Activated CD8-positive, alpha-beta memory T cell treated with anti-CD3 and anti-CD28 coated beads for 1 hour (primary cell): ENCODE measurements at regions not wholly inside any gene's neighbourhood (a gene's known extent, or its start where the extent isn't known, plus 50 kb on each side); places are given as distances from the start of the nearest gene placed in this dataset.

Experiments
- DNase-seq, 2 donors: peaks; one replicate each; pipeline ENCODE4 v3.0.0-alpha.2; 2020; ENCODE audit warnings: low read depth in 1 of 2; ENCODE audit errors: extremely low read depth in 1 of 2

- no peak for DNase-seq
Observed at GRCh38 chr6:139568151-139568955, 193.9 kb upstream of the CITED2 start.

DNA sequence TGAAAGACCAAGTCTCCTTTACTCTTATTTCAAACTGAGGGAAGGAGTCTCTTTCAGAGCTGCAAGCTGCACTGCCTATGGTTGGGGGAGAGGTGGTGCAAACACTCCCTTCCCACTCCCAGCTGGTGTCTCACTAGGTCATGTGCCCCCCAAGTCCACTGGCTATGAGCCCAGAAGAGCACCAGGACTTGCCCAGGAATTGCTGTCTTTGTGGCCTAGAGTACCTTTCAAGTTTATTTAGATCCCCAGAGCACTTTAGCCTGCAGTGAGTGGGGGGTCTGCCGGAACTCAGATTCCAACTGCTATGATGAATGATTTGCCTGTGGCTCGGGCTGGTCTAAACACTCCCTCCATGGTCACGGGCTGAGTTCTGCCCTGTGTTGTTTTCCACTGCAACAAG is 192.6 kb upstream of the CITED2 start:
- no peak for DNase-seq

DNA sequence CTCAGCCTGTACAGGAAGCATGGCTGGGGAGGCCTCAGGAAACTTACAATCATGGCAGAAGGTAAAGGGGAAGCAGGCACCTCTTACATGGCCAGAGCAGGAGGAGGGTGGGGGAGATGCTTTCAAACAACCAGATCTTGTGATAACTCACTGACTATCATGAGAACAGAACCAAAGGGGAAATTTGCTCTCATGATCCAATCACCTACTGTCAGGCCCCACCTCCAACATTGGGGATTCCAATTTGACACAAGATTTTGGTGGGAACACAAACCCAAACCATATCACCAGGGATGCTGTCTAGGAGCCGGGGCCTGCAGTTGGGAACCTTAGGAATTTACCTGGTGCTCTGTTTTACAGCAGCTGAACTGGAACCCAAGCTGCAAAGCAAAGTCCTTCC is 191.1 kb upstream of the CITED2 start:
- no peak for DNase-seq

DNA sequence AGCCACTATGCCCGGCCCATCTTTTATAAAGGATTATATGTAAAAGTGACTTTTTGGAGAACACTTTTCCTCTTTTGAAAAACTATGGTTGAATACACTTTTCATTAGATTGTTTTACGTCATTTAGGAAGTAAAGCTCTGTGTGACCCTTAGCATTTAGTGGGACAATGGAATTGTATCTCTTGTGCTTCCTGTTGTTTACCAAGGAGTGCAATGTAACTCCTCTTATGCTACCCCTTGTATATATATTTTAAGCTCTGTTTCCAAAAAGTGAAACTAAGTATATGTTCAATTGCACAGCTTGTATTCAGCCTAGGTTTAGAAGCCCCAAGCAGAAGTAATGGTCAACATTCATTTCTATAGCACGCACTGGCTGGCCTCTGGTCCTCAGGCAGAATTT is 183.1 kb upstream of the CITED2 start:
- no peak for DNase-seq

DNA sequence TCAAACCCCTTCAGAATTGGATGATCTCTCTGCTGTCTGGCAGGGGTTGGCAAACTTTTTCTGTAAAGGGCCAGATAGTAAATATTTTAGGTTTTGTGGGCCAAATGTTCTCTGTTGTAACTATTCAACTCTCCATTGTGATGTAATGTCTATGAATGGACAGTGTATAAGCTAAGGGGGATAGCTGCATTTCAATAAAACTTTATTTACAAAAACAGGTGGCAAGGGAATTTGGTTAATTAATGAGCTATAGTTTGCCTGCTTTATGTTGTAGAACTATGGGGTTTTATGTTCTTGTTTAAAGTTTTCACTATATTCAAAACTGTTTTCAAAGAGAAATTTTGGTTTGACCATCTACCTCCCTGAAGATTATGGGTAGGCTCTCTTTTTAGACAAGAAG is 182.1 kb upstream of the CITED2 start:
- DNase-seq: no peak

DNA sequence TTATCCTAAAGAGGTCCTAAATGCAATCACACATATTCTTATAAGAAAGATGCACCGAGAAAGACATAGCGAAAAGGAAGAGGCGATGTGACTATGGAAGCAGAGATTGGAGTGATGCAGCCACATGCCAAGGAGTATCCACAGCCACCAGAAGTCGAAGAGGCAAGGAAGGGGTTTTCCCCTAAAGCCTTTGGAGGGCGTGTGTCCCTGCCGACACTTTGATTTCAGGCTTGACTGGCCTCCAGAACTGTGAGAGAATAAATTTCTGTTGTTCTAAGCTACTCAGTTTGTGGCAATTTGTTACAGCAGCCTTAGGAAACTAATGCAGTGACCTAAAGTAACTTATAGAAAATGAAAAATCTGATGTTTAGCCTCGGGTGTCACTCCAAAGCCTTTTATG is 179.5 kb upstream of the CITED2 start:
- DNase-seq: no peak

DNA sequence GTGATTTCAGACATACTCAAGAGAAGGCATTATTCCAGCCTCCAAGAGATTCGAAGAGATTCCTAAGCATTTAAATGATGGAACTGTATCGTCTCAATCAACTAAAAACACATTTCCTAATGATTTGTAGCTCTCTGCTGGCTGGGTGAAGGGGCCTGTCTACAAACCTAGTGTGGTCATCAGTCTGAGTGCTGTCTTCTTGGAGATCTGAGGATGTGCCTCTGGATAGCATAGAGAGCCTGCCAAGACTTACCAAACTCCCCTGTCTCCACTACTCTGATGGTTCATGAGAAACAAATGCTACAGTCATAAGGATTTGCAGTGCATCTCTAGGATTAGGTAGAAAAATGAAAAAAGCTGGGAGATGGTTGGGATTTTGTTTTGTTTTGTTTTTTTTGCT is 176.9 kb upstream of the CITED2 start:
- DNase-seq: no peak

DNA sequence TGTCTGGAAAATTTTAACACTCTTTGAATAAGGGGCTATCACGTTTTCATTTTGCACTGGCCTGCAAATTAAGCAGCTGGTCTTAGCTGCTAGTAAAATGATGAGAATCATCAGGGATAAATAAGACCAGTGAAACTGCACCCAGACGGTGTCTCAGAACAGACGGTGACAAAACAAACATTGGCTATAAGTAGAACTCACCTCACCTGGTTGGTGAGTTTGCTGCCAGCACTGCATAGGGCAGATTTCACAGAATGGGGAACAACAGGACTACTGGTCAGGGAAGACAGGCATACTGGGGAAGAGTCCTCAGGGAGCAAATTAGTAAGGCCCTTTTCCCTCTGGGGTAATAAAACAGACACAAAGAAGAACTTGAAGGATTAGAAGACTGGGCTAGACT is 175.9 kb upstream of the CITED2 start:
- DNase-seq: no peak

- no peak for DNase-seq
Observed at GRCh38 chr6:139549561-139550070, 175.2 kb upstream of the CITED2 start.

DNA sequence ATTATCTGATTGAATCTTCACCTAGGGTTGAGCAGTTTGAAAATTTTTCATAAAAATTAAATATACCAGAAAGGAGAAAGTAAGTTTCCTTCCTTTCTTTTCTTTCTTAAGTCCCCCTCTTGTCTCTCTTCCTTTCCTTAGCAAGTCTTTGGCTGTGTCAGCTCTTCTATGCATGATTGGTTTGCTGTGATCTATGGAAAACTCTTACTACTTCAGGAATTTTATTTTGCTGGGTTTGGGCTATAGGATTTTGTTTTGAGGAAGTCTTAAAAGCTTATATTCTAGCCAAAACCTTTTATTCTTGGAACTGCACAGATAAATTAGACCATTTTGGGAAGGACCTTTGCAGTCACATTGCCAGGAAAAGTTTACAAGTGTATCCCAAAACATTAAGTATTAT is 173.4 kb upstream of the CITED2 start:
- DNase-seq: no peak

- no peak for DNase-seq
Observed at GRCh38 chr6:139547122-139547776, 172.8 kb upstream of the CITED2 start.

GRCh38 chr6:139546106-139546472 is 171.6 kb upstream of the CITED2 start:
- DNase-seq: no peak

DNA sequence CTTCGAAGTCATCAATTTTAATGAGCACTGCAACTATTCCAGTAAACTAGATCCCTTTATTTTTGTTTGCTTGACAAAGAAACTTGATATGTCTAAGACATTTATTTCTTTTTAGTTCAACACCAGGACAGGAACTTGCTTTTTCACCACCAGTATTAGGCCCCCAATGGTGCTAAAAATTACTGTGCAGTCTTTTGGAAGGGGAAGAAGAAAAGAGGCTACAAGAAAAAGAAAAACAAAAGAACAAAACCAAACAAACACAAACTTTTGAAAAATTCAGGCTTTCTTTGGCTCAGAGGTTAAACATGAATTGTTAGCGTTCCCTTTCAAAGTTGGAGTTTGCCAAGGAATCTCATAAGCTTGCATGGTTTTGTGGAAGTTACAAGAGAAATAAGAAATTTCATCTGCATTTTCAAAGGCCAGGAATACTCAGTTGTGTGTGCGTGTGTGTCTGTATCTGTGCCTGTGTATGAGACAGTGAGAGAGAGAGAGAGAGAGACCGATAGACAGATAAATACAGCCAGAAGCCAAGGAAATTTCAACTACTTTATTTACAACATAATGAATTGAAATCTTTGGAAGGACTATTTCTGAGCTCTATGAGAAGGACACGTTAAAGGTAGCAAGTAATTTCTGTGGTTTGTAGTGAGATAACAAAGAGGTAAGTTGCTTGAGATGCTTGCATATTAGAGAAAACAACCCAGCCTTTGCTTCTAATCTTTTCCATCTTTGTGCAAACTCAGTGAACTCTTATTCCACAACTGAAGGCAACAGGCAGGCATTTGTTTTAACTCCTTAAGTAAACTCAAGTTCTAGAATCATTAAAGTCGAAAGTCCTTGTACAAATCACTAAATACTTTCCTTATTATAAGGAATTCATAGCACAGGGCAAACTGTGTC is 171.0 kb upstream of the CITED2 start:
- DNase-seq: no peak

DNA sequence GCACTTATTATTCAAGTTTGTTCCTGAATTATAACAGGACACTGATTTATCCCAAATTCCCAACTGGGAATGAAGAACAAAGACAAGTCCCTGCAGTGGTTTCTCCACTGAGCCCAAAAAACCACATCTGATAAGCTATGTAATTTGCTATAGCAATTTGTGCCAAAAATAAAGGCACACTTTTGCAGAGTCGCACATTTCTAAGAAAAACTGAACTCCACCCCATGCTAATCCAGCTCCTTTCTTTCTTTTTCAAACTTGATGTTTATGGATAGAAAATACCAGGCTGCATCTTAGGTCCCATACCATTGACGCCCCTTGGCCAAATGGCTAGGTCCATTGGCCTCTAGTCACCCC is 170.2 kb upstream of the CITED2 start:
- DNase-seq: no peak

DNA sequence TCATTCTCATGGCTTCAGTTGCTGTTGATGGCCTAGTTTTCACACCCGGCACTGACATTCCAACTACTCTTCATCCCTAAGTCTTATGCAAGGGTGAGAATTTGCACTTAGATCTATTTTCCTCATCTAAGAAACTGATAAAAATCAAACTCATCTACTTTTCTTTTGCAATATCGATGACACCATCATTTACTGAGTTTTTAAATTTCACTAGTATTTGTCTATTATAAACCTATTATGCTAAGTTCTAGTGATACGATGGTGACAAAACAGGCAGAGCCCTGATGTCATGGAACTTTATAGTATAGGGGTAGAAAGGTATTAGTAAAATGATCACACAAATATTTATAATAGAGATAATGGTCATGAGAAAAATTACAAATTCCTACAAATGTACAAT is 167.9 kb upstream of the CITED2 start:
- no peak for DNase-seq

DNA sequence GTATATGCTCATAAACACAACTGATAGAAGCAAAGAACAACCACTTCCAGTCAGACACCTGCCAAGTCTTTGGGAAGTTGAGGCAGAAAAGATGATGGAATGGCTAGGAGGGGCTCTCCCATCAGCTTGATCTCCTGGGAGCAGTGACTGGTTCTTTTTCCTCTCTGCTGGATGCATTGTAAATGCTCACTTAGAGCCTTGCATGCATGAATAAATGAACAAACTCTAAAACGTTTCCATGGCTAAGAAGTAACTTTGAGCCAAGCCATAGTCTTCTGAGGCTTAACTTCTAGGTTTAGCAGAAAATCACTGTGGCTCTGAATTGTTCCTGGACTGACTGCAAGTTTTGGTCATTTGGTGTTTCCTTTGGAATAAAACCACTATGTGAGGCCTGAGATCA is 166.4 kb upstream of the CITED2 start:
- no peak for DNase-seq

- peak in 1 of 2 donors; percentile 10 for DNase-seq
Observed at GRCh38 chr6:139540276-139540675, 165.8 kb upstream of the CITED2 start.

DNA sequence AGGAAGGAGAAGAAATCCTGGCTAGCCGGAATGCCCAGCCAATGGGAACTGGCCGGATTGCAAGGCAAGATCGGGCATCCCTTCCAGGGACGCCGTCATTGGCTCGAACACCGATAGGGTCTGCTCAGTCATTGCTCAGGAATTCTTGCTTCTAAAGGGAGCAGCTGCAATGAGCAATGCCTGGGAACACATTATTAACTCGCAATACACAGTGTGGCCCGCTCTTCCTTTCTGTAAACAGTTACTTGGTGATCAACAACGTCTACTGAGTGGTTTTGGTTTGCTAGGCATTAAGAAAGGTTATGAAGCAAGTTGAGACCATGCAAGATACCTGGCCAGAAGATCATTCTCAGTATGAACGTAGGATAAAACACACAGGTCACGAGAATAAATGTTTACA is 165.4 kb upstream of the CITED2 start:
- DNase-seq: no peak

GRCh38 chr6:139538366-139538765 is 163.9 kb upstream of the CITED2 start:
- no peak for DNase-seq

DNA sequence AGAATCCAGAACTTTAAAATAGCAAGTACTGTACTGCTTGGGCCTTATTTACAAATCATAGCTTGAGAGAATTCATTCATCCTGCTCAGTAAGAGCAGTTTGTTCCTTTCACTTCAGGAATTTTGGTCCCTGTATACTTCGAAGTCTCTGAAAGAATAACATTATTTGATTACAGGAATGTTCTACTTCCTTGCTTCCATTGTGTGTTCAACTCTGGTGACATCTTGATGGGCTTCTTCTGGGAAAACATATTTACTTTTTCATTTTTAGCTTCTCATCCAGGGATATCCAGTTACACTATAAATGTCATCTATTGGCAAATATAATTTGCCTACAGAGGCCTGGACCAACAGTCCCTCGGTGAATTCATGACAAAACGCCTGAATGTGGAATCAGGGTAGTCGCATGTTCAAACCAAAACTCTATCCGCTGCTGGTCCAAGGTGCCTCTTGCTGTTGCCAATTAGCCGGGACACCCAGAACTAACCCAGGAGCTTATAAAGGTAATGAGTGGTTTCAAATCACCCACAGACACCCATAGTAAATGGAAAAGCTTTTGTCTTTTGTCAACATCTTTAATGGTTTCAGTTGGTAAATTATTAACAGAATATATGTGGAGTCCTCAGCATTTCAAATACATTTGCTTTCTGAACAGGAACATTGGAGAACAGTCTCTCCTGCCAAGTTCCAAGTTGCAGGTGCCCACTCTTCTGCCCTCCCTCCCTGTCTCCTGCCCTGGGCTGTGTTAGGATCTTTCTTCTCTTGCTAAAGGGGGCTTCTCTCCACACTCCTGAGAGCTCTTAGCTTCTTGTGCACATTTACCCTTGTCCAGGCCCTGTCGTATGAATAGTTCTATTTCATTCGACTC is 162.5 kb upstream of the CITED2 start:
- no peak for DNase-seq
